HFF-Myc (cell line): ENCODE measurements at regions not wholly inside any gene's neighbourhood (a gene's known extent, or its start where the extent isn't known, plus 50 kb on each side); places are given as distances from the start of the nearest gene placed in this dataset.
A peak's percentile ranks its signal among the peaks of the same experiment; 100 is the strongest.

Experiments
- DNase-seq: peaks from one replicate; pipeline ENCODE4 v3.0.0-alpha.2; 2011; ENCODE audit warnings: low read depth; ENCODE audit errors: extremely low read depth
- H3K4me3 ChIP-seq: replicated peaks from 2 replicates; pipeline ENCODE4 v1.5.1; 2011; ENCODE audit warnings: low read depth, mild to moderate bottlenecking, control low read depth, low read length
- CTCF ChIP-seq: IDR thresholded peaks from 2 replicates; pipeline ENCODE4 v1.5.1; 2012; ENCODE audit warnings: mild to moderate bottlenecking, low read depth, low read length, control low read depth; ENCODE audit errors: missing control alignments

- H3K4me3 ChIP-seq = no peak overlapping the region
- DNase-seq = no peak
- no peak for TF ChIP-seq CTCF
Observed at GRCh38 chr9:111163716-111164389, 125.6 kb upstream of the LPAR1 start.

GRCh38 chr9:111162026-111162425, 123.8 kb upstream of the LPAR1 start:
- DNase-seq = no peak
- no peak for TF ChIP-seq CTCF
- H3K4me3 ChIP-seq = no peak overlapping the region

- peak; percentile 62 for DNase-seq
- TF ChIP-seq CTCF = no peak
Observed at GRCh38 chr9:111161015-111161415, 122.7 kb upstream of the LPAR1 start.

GRCh38 chr9:111158999-111159398, 120.7 kb upstream of the LPAR1 start:
- no peak for TF ChIP-seq CTCF
- no peak overlapping the region for H3K4me3 ChIP-seq
- no peak for DNase-seq

More at GRCh38 chr9:111161015-111161415, 122.7 kb upstream of the LPAR1 start:
- H3K4me3 ChIP-seq = no peak overlapping the region

- peak; percentile 53 for DNase-seq
- no peak overlapping the region for H3K4me3 ChIP-seq
- TF ChIP-seq CTCF = no peak
Observed at GRCh38 chr9:111158363-111158762, 120.1 kb upstream of the LPAR1 start.

GRCh38 chr9:111154081-111154562, 115.9 kb upstream of the LPAR1 start:
- DNase-seq = no peak
- H3K4me3 ChIP-seq = no peak overlapping the region
- no peak for TF ChIP-seq CTCF
